ENCODE measurements at regions not wholly inside any gene's neighbourhood (a gene's known extent, or its start where the extent isn't known, plus 50 kb on each side); places are given as distances from the start of the nearest gene placed in this dataset.

- no peak for DNase-seq (ENCODE audit: low read depth)
- TF ChIP-seq CTCF (IDR thresholded peaks at IDR 0.05; ENCODE audit: control insufficient read depth, insufficient read depth, low read depth, low read length, missing control alignments) = no peak
- H3K4me3 ChIP-seq (ENCODE audit: control insufficient read depth, low read depth, low read length) = no peak overlapping the region
These were observed 766.1 kb downstream of the NCAM2 start for GRCh38 chr21:21764281-21764680.

- TF ChIP-seq CTCF (IDR thresholded peaks at IDR 0.05; ENCODE audit: control insufficient read depth, insufficient read depth, low read depth, low read length, missing control alignments) = no peak
- H3K4me3 ChIP-seq (ENCODE audit: control insufficient read depth, low read depth, low read length) = no peak overlapping the region
- DNase-seq (ENCODE audit: low read depth) = no peak
These were observed 769.1 kb downstream of the NCAM2 start for GRCh38 chr21:21767276-21767675.

- no peak for TF ChIP-seq CTCF (IDR thresholded peaks at IDR 0.05; ENCODE audit: control insufficient read depth, insufficient read depth, low read depth, low read length, missing control alignments)
- no peak for DNase-seq (ENCODE audit: low read depth)
- no peak overlapping the region for H3K4me3 ChIP-seq (ENCODE audit: control insufficient read depth, low read depth, low read length)
These were observed 790.4 kb downstream of the NCAM2 start for GRCh38 chr21:21788591-21788990.

- DNase-seq (ENCODE audit: low read depth) = no peak
- TF ChIP-seq CTCF (IDR thresholded peaks at IDR 0.05; ENCODE audit: control insufficient read depth, insufficient read depth, low read depth, low read length, missing control alignments) = no peak
- no peak overlapping the region for H3K4me3 ChIP-seq (ENCODE audit: control insufficient read depth, low read depth, low read length)
These were observed 803.7 kb downstream of the NCAM2 start for GRCh38 chr21:21801921-21802320.

GRCh38 chr21:21806711-21807597 is 808.7 kb downstream of the NCAM2 start:
- no peak for TF ChIP-seq CTCF (IDR thresholded peaks at IDR 0.05; ENCODE audit: control insufficient read depth, insufficient read depth, low read depth, low read length, missing control alignments)
- no peak for DNase-seq (ENCODE audit: low read depth)
- H3K4me3 ChIP-seq (ENCODE audit: control insufficient read depth, low read depth, low read length) = no peak overlapping the region

GRCh38 chr21:21807598-21807903 is 809.3 kb downstream of the NCAM2 start:
- no peak overlapping the region for H3K4me3 ChIP-seq (ENCODE audit: control insufficient read depth, low read depth, low read length)
- no peak for TF ChIP-seq CTCF (IDR thresholded peaks at IDR 0.05; ENCODE audit: control insufficient read depth, insufficient read depth, low read depth, low read length, missing control alignments)
- no peak for DNase-seq (ENCODE audit: low read depth)
